ENCODE measurements at regions not wholly inside any gene's neighbourhood (a gene's known extent, or its start where the extent isn't known, plus 50 kb on each side); places are given as distances from the start of the nearest gene placed in this dataset.
"Not testable (repeated sequence)": the region's sequence is repeated elsewhere in the genome, so short reads cannot be mapped to it uniquely, and the experiment has no call there.

- DNase-seq: no peak
Measured at GRCh38 chr7:41420421-41420820, 282.5 kb downstream of the INHBA start.

DNA sequence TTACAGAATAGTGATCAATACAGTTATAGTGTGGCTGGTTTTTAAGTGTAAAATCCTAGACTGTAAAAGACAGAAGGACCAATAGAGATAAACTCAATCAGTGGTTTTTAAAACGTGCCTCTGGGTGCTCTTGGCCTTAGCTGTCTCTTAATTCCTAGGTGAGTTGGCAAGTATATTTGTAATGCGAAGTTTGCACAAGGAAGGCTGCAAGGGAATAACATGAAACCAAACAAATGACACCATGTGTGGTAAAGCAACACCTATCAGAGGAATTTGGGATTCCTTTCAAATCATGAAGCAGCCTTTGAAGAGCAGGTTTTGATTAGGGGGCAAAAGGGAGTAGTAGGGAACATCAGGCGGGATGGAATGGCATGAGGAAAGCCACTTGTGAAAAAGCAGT is 284.6 kb downstream of the INHBA start:
- no peak for DNase-seq

GRCh38 chr7:41416208-41416595 is 286.7 kb downstream of the INHBA start:
- no peak for DNase-seq

DNA sequence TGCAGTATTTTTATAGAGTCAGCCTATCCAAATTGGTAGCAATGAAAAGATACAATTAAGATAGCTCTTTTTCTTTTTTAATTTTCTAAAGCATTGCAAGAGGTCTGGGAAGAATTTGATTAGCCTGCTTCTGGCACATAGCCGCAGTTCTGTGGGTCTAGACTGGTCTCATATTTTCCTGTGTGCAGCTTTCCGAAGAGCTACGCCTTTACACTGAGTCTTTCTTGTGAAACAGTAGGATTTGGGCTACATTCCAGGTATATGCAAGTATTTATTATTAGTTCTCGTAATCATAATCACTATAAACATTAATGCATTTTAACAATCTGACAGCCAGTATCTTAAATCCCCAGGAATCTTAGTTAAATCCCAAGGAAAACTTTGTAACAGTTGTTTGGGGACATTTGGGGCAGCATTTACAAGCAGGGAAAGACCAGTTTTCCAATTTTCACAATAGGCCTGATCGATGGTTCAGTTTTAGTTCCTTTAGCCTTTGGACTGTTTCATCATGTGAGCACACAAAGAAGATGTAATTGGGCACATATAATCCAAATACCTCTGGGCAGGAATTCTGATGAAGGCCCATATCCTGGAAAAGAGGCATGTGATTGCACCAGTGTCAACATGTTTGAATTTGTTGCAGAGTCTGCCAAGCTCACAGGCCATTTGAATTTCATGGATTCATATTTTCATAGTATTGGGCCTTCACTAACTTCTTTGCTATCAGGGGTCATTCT is 287.3 kb downstream of the INHBA start:
- DNase-seq: no peak

DNA sequence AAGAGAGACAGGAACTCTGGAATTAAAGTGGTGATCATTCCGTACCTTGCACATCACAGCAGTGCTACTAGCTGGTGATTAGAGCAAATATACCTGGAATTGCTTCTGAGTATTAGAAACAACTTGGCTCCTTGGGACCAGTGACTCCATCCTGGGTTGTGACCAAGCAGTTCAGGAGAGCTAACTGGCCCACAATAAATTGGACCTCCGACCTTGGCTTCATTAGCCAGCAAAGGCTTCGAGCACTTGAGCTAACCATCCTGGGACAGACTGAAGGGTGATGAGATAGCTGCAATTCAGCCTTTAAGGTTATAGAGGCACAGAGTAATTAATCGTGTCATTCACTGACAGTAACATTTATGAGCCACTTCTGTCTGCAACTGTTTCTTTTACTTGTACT is 287.8 kb downstream of the INHBA start:
- no peak for DNase-seq

- no peak for DNase-seq
Measured at GRCh38 chr7:41404375-41405074, 298.4 kb downstream of the INHBA start.

DNA sequence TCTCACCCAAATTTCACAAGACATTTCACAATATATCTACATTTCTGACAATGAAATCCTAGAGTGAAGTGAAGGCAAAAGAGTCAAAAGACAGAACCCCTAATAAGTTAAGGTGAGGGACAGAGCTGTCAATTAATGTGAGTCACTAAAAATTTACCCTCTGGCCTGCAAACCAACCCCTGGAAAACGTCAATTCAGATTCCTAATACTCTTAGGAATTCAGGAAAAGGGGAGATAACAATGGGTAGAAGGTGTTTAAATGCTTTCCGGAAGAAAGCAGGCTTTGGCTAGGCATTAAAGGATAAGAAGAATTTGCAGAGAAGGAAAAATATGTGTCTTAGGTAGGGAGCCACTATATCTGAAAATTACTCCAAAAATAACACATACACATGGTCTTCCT is 299.6 kb downstream of the INHBA start:
- no peak for DNase-seq

- no peak for DNase-seq
Measured at GRCh38 chr7:41401833-41402232, 301.1 kb downstream of the INHBA start.

DNA sequence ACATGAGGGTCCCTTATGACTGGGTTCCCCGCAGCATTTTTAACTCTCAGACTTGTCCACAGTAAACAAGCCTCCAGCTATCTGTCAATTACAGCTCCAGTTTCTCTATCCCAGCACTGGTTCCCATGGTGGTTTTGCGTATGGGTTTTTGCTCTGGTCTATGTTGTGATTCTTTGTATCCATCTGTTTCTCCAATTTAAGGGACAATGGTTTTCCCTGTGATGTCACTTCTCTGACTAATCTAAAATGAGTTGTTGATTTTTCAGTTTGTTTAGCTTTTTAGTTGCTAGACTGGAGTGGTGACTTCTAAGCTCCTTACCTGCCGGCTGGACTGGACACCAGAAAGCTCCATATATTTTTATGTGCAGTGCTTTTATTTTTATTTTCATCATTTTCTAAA is 303.7 kb downstream of the INHBA start:
- DNase-seq: no peak

DNA sequence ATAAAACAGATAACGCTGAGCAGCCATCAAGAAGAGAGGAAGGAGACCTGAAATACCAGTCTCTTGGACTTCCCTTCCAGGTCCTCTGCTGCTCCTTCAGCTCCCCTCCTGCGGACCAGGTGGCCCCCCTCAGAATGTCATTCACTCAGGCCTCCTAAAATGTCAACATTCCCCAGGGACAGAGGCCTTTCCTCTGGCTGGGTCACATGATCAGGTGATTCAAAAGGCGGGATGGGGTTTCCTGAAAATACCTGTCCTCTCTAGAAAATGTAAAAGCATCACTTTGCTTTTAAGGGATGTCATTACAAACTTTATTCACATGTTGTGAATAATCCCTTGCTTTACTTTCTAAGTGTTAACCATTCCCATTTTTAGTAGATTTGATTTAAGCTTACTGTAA is 311.1 kb downstream of the INHBA start:
- no peak for DNase-seq

GRCh38 chr7:41388933-41389332 is 314.0 kb downstream of the INHBA start:
- not testable (repeated sequence) for DNase-seq

DNA sequence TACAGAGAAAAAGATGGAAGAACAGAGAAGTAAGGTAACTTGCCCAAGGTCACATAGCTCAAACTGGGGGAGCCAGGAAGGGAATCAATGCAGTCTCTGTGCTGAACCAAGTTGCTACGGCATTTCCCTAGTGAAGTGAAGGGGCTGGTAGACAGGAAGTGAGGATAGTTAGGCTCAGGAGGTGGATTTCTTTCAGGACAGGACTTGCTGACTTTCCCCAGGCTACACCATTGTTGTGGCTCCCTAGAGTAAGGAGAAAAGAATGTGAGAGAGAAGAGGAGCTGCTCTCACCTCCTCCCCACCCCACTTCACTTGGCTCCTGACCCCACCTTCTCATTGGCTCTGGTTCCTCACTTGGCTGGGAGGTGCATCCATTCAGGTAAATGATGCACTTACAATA is 316.9 kb downstream of the INHBA start:
- no peak for DNase-seq

- DNase-seq: no peak
Measured at GRCh38 chr7:41384418-41384817, 318.5 kb downstream of the INHBA start.

DNA sequence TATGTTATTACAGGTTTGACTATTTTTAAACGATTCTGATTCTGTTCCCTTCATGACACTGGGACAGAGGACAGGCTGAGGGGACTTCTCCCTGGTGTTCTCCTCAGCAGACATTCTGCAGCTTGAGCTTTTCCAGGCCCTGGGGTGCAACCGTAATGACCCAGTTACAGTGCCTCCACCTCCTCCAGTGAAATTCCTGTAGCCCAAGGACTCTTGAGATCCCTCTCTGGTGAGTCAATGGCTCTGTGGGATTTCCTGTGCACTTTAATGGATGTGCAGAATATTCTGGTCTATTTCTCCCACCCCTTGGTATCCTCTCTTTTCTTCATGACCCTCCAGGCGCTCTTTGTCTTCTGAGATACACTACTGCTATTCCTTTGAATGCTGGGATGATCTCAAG is 319.3 kb downstream of the INHBA start:
- DNase-seq: no peak

GRCh38 chr7:41378156-41378555 is 324.7 kb downstream of the INHBA start:
- DNase-seq: no peak

DNA sequence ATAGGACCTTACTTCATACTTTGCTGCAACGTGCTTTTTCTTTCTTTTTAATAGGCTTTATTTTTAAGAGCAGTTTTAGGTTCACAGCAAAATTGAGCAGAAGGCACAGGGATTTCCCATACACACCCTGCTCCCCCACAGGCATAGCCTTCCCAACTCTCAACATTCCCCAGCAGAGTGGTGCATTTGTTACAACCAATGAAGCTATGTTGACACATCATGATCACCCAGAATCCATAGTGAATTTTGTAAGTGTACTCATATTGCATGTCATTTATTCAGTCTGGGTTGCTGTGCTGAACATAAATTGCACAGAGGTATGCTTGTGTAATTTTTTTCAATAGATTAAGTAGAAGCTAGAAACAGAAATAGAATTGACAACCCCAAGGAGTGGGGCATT is 327.3 kb downstream of the INHBA start:
- no peak for DNase-seq

DNA sequence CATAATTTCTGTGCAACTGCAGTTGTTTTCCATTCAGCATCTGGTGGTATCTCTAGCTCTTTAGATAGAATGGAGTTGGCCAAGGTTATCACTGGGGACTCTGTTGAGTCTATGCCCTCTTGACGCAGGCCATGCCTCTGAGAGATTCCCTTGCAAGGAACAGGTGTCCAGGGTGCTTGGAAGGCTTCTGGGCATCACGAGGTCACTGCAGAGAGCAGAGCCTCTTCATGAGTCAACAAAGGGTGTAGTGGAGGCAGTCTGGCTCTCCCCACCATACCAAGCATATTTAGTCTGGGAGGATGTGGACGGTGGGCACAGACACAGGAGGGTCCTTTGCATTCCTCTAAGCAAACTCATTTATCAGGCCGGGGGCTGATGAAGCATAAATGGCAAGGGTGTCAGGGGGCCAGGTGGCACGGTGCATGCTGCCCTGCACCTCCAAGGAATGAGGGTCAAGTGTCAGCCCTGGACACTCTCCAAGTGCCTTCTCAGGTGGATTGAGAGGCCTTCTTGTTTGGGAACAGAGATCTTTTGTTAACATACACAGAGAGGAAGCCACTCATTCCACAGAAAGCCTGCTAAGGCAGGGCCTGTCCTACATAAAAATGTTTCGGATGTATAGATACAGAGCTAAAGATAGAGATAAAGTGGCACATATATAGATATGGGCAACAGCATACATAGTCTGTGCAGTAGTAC is 328.6 kb downstream of the INHBA start:
- DNase-seq: no peak

DNA sequence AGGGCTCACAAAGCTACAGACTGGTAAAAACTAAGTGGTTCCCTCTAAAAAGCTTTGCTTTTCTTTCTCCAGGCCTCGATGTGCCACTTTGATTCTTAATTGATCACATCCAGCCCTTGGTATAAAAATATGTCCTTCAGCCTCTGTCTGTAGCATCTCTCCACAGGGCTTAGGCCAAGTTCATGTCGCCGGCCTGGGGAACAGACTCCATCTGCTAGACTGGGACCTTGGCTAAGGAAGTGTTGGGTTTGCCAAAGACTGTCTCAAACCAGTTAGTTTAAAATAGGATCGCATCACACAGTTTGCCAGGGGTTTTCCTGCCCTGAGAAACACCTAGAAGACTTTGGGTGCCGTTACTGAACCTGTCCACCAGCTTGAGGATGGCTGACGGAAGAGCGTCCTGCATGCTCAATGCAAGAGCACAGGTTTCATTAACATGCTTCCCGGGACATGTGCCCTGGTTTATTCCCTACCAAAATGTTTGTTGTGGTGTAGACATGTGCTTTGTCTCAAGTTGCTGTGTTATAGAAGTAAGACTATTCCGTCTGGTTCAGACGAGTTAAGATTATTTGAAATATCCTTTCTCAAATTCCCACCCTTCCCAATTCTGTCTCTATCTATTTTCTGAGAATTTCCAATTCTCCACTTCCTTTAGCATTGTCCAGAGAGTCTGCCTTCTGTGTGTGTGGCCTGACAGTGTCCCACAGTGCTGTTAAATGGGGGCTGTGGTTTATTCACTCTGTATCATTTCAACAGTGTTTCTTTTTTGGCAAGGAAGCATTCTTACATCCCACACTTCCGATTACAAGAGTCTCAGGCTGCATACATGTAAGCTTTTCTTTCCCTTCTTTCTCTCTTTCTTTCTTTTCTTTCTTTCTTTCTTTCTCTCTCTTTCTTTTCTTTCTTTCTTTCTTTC is 334.7 kb downstream of the INHBA start:
- no peak for DNase-seq

GRCh38 chr7:41351091-41351490 is 351.8 kb downstream of the INHBA start:
- DNase-seq: no peak

DNA sequence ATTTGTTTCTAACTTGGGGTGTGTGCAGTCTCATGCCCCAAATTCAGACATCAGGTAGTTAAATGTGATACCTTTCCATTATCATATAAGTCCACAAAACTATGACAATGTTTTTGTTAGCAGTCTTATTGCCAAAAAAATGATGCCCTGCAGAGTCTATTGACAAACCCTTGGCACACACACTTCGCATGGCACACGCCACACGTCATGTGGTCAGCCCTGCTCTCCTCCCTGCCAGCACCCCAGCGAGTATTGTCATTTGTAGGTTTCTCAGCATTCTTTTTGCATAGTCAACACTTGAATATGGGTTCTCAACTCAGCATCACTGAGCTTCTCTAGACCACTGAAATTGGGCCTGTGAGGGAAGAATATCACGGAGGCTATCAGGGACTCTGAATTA is 356.0 kb downstream of the INHBA start:
- no peak for DNase-seq

DNA sequence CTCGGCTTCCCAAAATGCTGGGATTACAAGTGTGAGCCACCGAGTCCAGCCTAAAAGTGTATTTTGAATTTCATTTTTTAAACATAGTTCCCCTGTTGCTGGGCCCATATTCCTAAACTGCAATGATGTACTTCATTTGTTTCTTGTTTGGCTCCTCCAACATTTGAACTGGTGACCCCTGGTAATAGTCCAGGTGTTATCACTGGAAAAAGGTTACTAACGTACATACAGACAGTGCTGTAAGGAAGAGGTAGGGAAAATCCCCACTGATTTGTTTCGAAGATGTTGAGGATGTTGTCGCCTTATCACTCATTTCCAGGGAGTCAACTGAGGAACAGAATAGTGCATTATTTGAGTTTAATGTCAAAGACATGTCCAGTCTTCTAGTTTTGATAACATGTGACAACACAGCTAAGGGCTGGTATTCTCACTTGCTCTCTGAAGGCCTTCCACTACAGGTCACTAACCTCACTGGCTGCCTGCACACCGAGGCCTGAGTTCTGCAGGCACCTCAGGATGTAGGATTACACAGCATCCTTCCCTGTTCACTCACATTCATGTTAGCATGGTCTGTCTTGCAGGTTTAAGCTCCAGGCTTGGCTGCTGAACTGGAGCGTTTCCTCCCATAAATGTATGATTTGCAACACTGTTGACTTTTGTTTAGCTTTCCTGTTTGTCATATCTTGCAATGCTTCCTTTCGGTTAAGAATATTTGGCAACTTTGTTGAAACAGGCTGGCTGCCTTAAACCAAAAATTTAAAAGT is 362.8 kb downstream of the INHBA start:
- DNase-seq: no peak

- no peak for DNase-seq
Measured at GRCh38 chr7:41336981-41337380, 365.9 kb downstream of the INHBA start.

Data from activated CD4-positive, alpha-beta T cell treated with anti-CD3 and anti-CD28 coated beads, Interleukin-2, amount 50 U/mL, for 48 hours (primary cell).